ENCODE measurements at regions not wholly inside any gene's neighbourhood (a gene's known extent, or its start where the extent isn't known, plus 50 kb on each side); places are given as distances from the start of the nearest gene placed in this dataset.

- H3K27ac ChIP-seq = no peak overlapping the region
- no peak overlapping the region for H3K4me3 ChIP-seq
- DNase-seq (ENCODE audit: low spot score in 2 of 2) = no peak
- no peaks in the 10 kb centered on the region for H3K9me3 ChIP-seq
- H3K4me1 ChIP-seq = peaks cover 56% of the 10 kb centered on the region
- 88% methylated on average over 2 of the region's 2 CpGs for WGBS
- no peaks in the 10 kb centered on the region for H3K36me3 ChIP-seq
- TF ChIP-seq EP300 (IDR thresholded peaks at IDR 0.05) (no peak), CTCF (IDR thresholded peaks at IDR 0.05) (no peak), POLR2A (IDR thresholded peaks at IDR 0.05) (no peak), POLR2AphosphoS5 (IDR thresholded peaks at IDR 0.05) (no peak)
- H3K27me3 ChIP-seq = no peaks in the 10 kb centered on the region
These were observed 50.8 kb upstream of the MACF1 start for GRCh38 chr1:39153684-39154083.

GRCh38 chr1:39154553-39155421, 49.7 kb upstream of the MACF1 start:
- Histone ChIP-seq H3K9me3 (no peaks in the 10 kb centered on the region), H3K4me3 (no peak overlapping the region), H3K4me1 (peaks cover 67% of the 10 kb centered on the region), H3K27me3 (no peaks in the 10 kb centered on the region), H3K27ac (peak overlapping the region; percentile 21), H3K36me3 (no peaks in the 10 kb centered on the region)
- 39% methylated on average over 6 of the region's 6 CpGs for WGBS
- TF ChIP-seq CTCF (IDR thresholded peaks at IDR 0.05) (no peak), EP300 (IDR thresholded peaks at IDR 0.05) (no peak), POLR2A (IDR thresholded peaks at IDR 0.05) (no peak), POLR2AphosphoS5 (IDR thresholded peaks at IDR 0.05) (no peak)
- peak in 1 of 2 donors; percentile 74 for DNase-seq (ENCODE audit: low spot score in 2 of 2)
